Osteocyte (in vitro differentiated cells): ENCODE measurements at regions not wholly inside any gene's neighbourhood (a gene's known extent, or its start where the extent isn't known, plus 50 kb on each side); places are given as distances from the start of the nearest gene placed in this dataset.

Experiments used
- DNase-seq: peaks from one replicate; pipeline ENCODE4 v3.0.0; 2021; ENCODE audit warnings: mixed read lengths; ENCODE audit not compliant: unreplicated experiment; ENCODE audit errors: extremely low spot score
- H3K27ac Mint-ChIP-seq: one replicate; pipeline ENCODE4 v1.8.0; 2021; ENCODE audit warnings: mild to moderate bottlenecking, mixed read lengths; ENCODE audit not compliant: unreplicated experiment
- H3K27me3 Mint-ChIP-seq: one replicate; pipeline ENCODE4 v1.8.0; 2021; ENCODE audit warnings: mixed read lengths; ENCODE audit not compliant: unreplicated experiment
- H3K36me3 Mint-ChIP-seq: one replicate; pipeline ENCODE4 v1.8.0; 2021; ENCODE audit warnings: mixed read lengths; ENCODE audit not compliant: unreplicated experiment
- H3K4me1 Mint-ChIP-seq: one replicate; pipeline ENCODE4 v1.8.0; 2021; ENCODE audit warnings: mixed read lengths; ENCODE audit not compliant: unreplicated experiment
- H3K4me3 Mint-ChIP-seq: one replicate; pipeline ENCODE4 v1.8.0; 2021; ENCODE audit warnings: mild to moderate bottlenecking, moderate library complexity, mixed read lengths; ENCODE audit not compliant: unreplicated experiment
- H3K9me3 Mint-ChIP-seq: one replicate; pipeline ENCODE4 v1.8.0; 2021; ENCODE audit warnings: mixed read lengths; ENCODE audit not compliant: unreplicated experiment
- TF ChIP-seq, protein P1 (sequence below): fragments of 200-600 bp; sonication (generic); IDR thresholded peaks from 2 replicates; pipeline ENCODE4 v1.5.0; 2021; ENCODE audit warnings: antibody characterized with exemption, mild to moderate bottlenecking, moderate library complexity

DNA sequence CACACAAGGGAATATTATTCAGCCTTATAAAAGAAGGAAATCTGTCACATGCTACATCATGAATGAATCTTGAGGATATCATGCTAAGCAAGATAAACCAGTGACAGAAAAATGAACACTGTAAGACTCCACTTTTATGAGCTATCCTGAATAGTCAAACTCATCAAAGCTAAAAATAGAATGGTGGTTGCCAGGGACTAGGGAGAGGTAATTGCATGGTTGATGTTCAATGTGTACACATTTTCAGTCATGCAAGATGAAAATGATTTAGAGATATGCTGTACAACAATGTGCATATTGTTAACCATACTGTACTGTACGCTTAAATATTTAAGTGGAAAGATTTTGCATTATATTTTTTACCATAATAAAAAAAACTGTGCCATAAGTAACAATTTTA is 1349.1 kb downstream of the XPNPEP1 start:
- Mint-ChIP-seq H3K4me1 (no peaks in the 10 kb centered on the region), H3K27me3 (no peaks in the 10 kb centered on the region), H3K36me3 (no peaks in the 10 kb centered on the region), H3K27ac (no peak overlapping the region), H3K4me3 (no peak overlapping the region), H3K9me3 (peaks cover 6% of the 10 kb centered on the region)
- no peak for DNase-seq
- TF ChIP-seq, protein P1, sequence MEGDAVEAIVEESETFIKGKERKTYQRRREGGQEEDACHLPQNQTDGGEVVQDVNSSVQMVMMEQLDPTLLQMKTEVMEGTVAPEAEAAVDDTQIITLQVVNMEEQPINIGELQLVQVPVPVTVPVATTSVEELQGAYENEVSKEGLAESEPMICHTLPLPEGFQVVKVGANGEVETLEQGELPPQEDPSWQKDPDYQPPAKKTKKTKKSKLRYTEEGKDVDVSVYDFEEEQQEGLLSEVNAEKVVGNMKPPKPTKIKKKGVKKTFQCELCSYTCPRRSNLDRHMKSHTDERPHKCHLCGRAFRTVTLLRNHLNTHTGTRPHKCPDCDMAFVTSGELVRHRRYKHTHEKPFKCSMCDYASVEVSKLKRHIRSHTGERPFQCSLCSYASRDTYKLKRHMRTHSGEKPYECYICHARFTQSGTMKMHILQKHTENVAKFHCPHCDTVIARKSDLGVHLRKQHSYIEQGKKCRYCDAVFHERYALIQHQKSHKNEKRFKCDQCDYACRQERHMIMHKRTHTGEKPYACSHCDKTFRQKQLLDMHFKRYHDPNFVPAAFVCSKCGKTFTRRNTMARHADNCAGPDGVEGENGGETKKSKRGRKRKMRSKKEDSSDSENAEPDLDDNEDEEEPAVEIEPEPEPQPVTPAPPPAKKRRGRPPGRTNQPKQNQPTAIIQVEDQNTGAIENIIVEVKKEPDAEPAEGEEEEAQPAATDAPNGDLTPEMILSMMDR = no peak

DNA sequence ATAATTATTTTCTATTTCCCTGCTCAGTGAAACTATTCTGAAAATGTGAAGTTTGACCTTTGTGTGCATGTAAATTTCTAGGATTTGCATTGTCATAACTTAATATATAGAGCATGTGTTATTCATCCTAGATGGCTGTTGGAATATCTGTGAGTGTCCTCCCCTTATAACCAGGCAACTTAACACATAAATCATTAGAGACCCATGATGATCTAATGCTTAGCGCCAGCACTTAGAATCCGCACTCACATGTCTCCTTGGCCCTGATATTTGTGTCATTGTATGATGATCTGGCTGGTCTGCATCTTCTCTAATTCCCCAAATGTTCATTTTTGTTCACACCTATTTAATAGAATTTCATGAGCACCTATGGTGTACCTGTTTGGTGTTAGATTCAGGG is 1354.5 kb downstream of the XPNPEP1 start:
- no peaks in the 10 kb centered on the region for H3K4me1 Mint-ChIP-seq
- TF ChIP-seq, protein P1 = no peak
- DNase-seq = no peak
- H3K27me3 Mint-ChIP-seq = no peaks in the 10 kb centered on the region
- H3K9me3 Mint-ChIP-seq = peaks cover 9% of the 10 kb centered on the region
- no peak overlapping the region for H3K4me3 Mint-ChIP-seq
- no peak overlapping the region for H3K27ac Mint-ChIP-seq
- no peaks in the 10 kb centered on the region for H3K36me3 Mint-ChIP-seq

DNA sequence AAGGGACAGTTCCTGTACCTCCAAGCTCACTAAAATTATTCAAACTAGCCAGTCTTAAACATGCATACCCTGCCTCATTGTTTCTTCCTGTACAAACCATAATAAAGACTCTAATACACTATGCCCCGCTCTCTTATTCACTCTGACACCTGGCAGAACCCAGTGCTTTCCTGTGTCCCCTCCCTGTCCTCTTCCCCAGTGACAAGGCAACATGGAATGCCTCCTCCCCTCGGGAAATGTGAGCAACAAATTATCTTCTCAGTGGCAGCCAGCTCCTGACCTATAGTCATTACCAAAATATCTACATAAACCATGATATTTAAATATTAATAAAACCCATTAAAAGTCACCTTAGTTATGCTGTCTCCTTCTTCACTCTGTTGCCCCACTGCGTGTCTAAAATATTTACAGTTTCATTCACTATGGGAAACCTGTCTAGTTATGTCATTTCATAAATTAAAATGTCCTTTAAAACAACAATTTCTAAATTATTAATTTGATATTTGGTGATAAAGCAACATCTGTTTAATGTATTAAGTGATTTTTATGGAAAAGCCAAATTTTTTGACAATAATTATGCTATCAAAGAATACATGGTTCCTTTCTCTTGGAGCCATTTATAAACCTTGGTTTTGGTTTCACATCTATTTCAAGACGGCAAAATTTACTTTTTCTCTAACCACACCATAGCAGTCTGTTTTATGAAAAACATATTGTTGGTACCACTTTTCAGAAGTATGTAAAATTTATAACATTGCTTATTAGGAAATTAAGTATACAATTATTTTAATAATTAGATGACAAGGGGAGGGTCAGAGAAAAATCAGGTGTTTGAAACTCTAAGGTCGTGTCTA is 1355.2 kb downstream of the XPNPEP1 start:
- TF ChIP-seq, protein P1 = no peak
- Mint-ChIP-seq H3K9me3 (peaks cover 9% of the 10 kb centered on the region), H3K4me3 (no peak overlapping the region), H3K27me3 (no peaks in the 10 kb centered on the region), H3K4me1 (no peaks in the 10 kb centered on the region), H3K27ac (no peak overlapping the region), H3K36me3 (no peaks in the 10 kb centered on the region)
- no peak for DNase-seq

DNA sequence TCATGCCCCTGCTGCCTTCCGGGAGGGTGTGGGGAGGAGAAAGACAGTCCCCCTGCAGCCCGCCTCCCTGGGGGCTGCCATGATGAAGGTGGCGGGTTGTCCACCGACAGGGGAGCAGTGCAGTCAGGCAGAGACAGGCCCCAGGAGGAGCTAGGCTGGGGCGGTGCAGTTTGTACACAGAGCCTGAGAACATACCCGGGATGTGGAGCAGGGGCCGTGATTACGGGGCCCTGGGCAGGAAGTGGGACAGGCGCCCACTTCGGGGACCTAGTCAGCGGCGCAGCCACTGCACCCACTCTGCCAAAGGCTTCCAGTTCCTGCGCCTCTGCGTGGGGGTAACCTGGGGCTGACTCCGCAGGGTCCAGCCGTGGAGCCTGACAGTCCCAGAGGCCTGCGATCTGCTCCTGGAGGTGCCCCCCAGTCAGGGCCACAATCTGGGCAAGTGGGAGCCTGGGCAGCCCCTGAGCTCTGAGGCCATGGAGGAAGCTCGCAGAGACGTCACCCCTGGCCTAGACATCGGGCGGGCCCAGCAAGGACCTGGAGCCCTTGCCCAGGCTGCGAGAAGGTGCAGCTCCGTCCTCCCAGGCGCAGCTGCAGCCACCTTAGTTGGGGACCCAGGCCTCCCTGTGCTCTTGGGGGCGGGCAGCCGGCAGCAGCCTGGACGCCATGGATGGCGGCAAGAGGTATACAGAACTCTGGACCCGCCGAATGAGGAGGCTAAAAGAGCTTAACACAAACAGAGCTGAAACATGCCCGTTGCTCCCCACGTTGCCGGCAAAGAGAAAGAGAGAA is 1356.8 kb downstream of the XPNPEP1 start:
- H3K27me3 Mint-ChIP-seq = no peaks in the 10 kb centered on the region
- TF ChIP-seq, protein P1 = no peak
- H3K27ac Mint-ChIP-seq = no peak overlapping the region
- no peaks in the 10 kb centered on the region for H3K4me1 Mint-ChIP-seq
- no peak for DNase-seq
- peaks cover 9% of the 10 kb centered on the region for H3K9me3 Mint-ChIP-seq
- H3K4me3 Mint-ChIP-seq = no peak overlapping the region
- H3K36me3 Mint-ChIP-seq = no peaks in the 10 kb centered on the region

DNA sequence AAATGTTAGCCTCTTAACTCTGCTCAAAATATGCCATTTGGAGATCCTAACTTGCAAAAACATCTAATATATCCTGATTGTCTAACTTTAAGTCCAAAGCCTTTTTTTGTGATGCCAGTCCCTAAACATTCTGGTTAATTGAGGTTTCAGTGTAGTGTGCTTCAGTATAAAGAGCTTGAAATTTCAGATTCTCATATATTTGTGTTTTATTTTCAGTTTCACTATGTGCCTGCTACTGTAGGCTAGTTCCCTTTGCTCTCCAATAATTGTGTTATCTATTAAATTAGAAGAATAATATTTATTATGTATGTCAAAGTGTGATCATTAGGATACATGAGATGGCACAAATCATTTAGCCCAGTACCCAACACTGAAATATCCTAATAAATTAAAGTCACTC is 1361.2 kb downstream of the XPNPEP1 start:
- TF ChIP-seq, protein P1 = no peak
- Mint-ChIP-seq H3K4me1 (no peaks in the 10 kb centered on the region), H3K27me3 (no peaks in the 10 kb centered on the region), H3K36me3 (no peaks in the 10 kb centered on the region), H3K4me3 (no peak overlapping the region), H3K27ac (no peak overlapping the region), H3K9me3 (peaks cover 4% of the 10 kb centered on the region)
- no peak for DNase-seq
